Fibroblast of skin of right biceps (primary cell): ENCODE measurements at regions not wholly inside any gene's neighbourhood (a gene's known extent, or its start where the extent isn't known, plus 50 kb on each side); places are given as distances from the start of the nearest gene placed in this dataset.

Source experiments
- DNase-seq: peaks from one replicate; pipeline ENCODE4 v3.0.0-alpha.2; 2013

- no peak for DNase-seq
These were observed 140.6 kb upstream of the TMCO5A start for GRCh38 chr15:37793851-37794250.

GRCh38 chr15:37794947-37795346 lies 139.5 kb upstream of the TMCO5A start:
- DNase-seq, result no peak

GRCh38 chr15:37801529-37801928 lies 132.9 kb upstream of the TMCO5A start:
- no peak for DNase-seq

GRCh38 chr15:37806808-37807207 lies 127.6 kb upstream of the TMCO5A start:
- no peak for DNase-seq

GRCh38 chr15:37810381-37810780 lies 124.1 kb upstream of the TMCO5A start:
- DNase-seq, result no peak

GRCh38 chr15:37813306-37813705 lies 121.1 kb upstream of the TMCO5A start:
- no peak for DNase-seq

GRCh38 chr15:37814847-37815515 lies 119.5 kb upstream of the TMCO5A start:
- no peak for DNase-seq

GRCh38 chr15:37818152-37818677 lies 116.2 kb upstream of the TMCO5A start:
- no peak for DNase-seq

- peak; percentile 61 for DNase-seq
These were observed 115.2 kb upstream of the TMCO5A start for GRCh38 chr15:37819191-37819590.

- DNase-seq, result no peak
These were observed 113.9 kb upstream of the TMCO5A start for GRCh38 chr15:37820380-37821128.

GRCh38 chr15:37823601-37824275 lies 110.7 kb upstream of the TMCO5A start:
- no peak for DNase-seq

GRCh38 chr15:37824717-37825382 lies 109.6 kb upstream of the TMCO5A start:
- DNase-seq, result peak; percentile 97

- DNase-seq, result peak; percentile 61
These were observed 97.2 kb upstream of the TMCO5A start for GRCh38 chr15:37837276-37837675.

- no peak for DNase-seq
These were observed 86.7 kb upstream of the TMCO5A start for GRCh38 chr15:37847776-37848175.

GRCh38 chr15:37856109-37856508 lies 78.3 kb upstream of the TMCO5A start:
- DNase-seq, result no peak

- no peak for DNase-seq
These were observed 73.5 kb upstream of the TMCO5A start for GRCh38 chr15:37860896-37861295.

- DNase-seq, result no peak
These were observed 68.8 kb upstream of the TMCO5A start for GRCh38 chr15:37865687-37866086.

GRCh38 chr15:37870711-37871110 lies 63.7 kb upstream of the TMCO5A start:
- no peak for DNase-seq

GRCh38 chr15:37872661-37873060 lies 61.8 kb upstream of the TMCO5A start:
- DNase-seq, result no peak

- no peak for DNase-seq
These were observed 61.1 kb upstream of the TMCO5A start for GRCh38 chr15:37873336-37873735.

GRCh38 chr15:37876900-37877299 lies 57.5 kb upstream of the TMCO5A start:
- no peak for DNase-seq

GRCh38 chr15:37877851-37878741 lies 56.3 kb upstream of the TMCO5A start:
- DNase-seq, result peak; percentile 94
